ENCODE measurements at regions not wholly inside any gene's neighbourhood (a gene's known extent, or its start where the extent isn't known, plus 50 kb on each side); places are given as distances from the start of the nearest gene placed in this dataset.

DNA sequence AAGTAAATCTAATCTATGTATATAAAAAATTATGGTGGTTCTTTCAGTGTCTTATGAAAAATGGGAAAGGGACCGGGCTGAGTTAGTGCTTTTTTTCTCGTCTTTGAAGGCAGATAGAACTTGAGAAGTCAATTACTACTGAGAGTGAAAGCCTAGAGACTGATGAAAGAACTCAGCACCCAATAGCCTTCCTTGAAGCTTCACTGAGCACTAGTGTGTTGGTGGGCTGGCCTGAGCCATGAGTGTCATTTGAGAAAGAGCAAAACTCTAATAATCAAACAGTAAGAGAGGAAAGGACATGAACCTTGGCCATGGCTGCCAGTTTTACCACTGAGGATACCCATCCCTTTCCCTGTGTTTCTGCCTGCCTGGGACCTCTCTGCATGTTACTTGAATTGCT lies 428.3 kb upstream of the RASGRP1 start:
- TF ChIP-seq POLR2AphosphoS5 (IDR thresholded peaks at IDR 0.05; ENCODE audit: insufficient read depth in 1 of 2, low read depth in 1 of 2) (no peak), POLR2A (IDR thresholded peaks at IDR 0.05) (no peak)
- TF ChIP-seq, protein P1, sequence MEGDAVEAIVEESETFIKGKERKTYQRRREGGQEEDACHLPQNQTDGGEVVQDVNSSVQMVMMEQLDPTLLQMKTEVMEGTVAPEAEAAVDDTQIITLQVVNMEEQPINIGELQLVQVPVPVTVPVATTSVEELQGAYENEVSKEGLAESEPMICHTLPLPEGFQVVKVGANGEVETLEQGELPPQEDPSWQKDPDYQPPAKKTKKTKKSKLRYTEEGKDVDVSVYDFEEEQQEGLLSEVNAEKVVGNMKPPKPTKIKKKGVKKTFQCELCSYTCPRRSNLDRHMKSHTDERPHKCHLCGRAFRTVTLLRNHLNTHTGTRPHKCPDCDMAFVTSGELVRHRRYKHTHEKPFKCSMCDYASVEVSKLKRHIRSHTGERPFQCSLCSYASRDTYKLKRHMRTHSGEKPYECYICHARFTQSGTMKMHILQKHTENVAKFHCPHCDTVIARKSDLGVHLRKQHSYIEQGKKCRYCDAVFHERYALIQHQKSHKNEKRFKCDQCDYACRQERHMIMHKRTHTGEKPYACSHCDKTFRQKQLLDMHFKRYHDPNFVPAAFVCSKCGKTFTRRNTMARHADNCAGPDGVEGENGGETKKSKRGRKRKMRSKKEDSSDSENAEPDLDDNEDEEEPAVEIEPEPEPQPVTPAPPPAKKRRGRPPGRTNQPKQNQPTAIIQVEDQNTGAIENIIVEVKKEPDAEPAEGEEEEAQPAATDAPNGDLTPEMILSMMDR (IDR thresholded peaks at IDR 0.05) = no peak

All from vagina (tissue), 2 donors.